Liver (tissue), 8 donors: ENCODE measurements at regions not wholly inside any gene's neighbourhood (a gene's known extent, or its start where the extent isn't known, plus 50 kb on each side); places are given as distances from the start of the nearest gene placed in this dataset.

ENCODE experiments used
- DNase-seq: peaks from one replicate; pipeline ENCODE4 v3.0.0-alpha.2; 2017; ENCODE audit warnings: low spot score
- H3K27ac ChIP-seq, 2 donors: one replicate each; pipeline ENCODE4 v1.7.0; 2013; ENCODE audit warnings: inconsistent platforms in 2 of 2, low read length in 2 of 2, control low read depth in 1 of 2, low read depth in 1 of 2, mild to moderate bottlenecking in 1 of 2
- H3K27me3 ChIP-seq, 4 donors: one replicate each; pipeline versions ENCODE4 v1.6.1 to v1.7.0; 2013; ENCODE audit warnings: low read length in 3 of 4, inconsistent platforms in 1 of 4, mild to moderate bottlenecking in 1 of 4, moderate library complexity in 1 of 4; ENCODE audit not compliant: control insufficient read depth in 4 of 4, insufficient read depth in 4 of 4
- H3K36me3 ChIP-seq, 4 donors: one replicate each; pipeline versions ENCODE4 v1.6.1 to v1.7.0; 2013; ENCODE audit warnings: low read length in 3 of 4, mild to moderate bottlenecking in 3 of 4, low read depth in 1 of 4, moderate library complexity in 1 of 4; ENCODE audit not compliant: control insufficient read depth in 4 of 4, insufficient read depth in 3 of 4
- H3K4me1 ChIP-seq, 4 donors: one replicate each; pipeline versions ENCODE4 v1.6.1 to v1.7.0; 2013; ENCODE audit warnings: low read length in 3 of 4, mild to moderate bottlenecking in 3 of 4, moderate library complexity in 1 of 4; ENCODE audit not compliant: control insufficient read depth in 4 of 4, insufficient read depth in 4 of 4
- H3K4me3 ChIP-seq, 3 donors: one replicate each; pipeline versions ENCODE4 v1.6.1 to v1.7.0; 2013; ENCODE audit warnings: low read length in 3 of 3, control low read depth in 1 of 3, low read depth in 1 of 3, mild to moderate bottlenecking in 1 of 3
- H3K9ac ChIP-seq, 2 donors: one replicate each; pipeline ENCODE4 v1.7.0; 2013; ENCODE audit warnings: low read length in 2 of 2, mild to moderate bottlenecking in 2 of 2, moderate library complexity in 2 of 2, control low read depth in 1 of 2, low read depth in 1 of 2
- H3K9me3 ChIP-seq, 4 donors: one replicate each; pipeline versions ENCODE4 v1.6.1 to v1.7.0; 2013; ENCODE audit warnings: low read length in 3 of 4; ENCODE audit not compliant: control insufficient read depth in 4 of 4
- EGR1 ChIP-seq, 2 donors: IDR thresholded peaks; 2 replicates each; pipeline ENCODE4 v1.6.1; 2016 to 2018; ENCODE audit warnings: antibody characterized with exemption in 2 of 2, low read depth in 2 of 2
- FOXA1 ChIP-seq: IDR thresholded peaks from 2 replicates; pipeline ENCODE4 v1.6.1; 2016; ENCODE audit warnings: antibody characterized with exemption
- FOXA2 ChIP-seq: IDR thresholded peaks from 2 replicates; pipeline ENCODE4 v1.6.1; 2016; ENCODE audit warnings: antibody characterized with exemption
- GABPA ChIP-seq, 2 donors: IDR thresholded peaks in 1 of 2; conservative IDR thresholded peaks in 1 of 2; 2 replicates each; pipeline ENCODE4 v1.6.1; 2016; ENCODE audit warnings: antibody characterized with exemption in 2 of 2, mild to moderate bottlenecking in 1 of 2, moderate library complexity in 1 of 2
- HNF4A ChIP-seq, 2 donors: conservative IDR thresholded peaks; 2 replicates each; pipeline ENCODE4 v1.6.1; 2016; ENCODE audit warnings: antibody characterized with exemption in 2 of 2, mild to moderate bottlenecking in 2 of 2
- HNF4G ChIP-seq: IDR thresholded peaks from 2 replicates; pipeline ENCODE4 v1.6.1; 2016; ENCODE audit warnings: antibody characterized with exemption
- JUND ChIP-seq, 2 donors: IDR thresholded peaks; 2 replicates each; pipeline ENCODE4 v1.6.1; 2016; ENCODE audit warnings: antibody characterized with exemption in 2 of 2
- NR2F2 ChIP-seq: IDR thresholded peaks from 2 replicates; pipeline ENCODE4 v1.6.1; 2016; ENCODE audit warnings: antibody characterized with exemption
- RAD21 ChIP-seq, 2 donors: IDR thresholded peaks; 2 replicates each; pipeline ENCODE4 v1.6.1; 2016; ENCODE audit warnings: antibody characterized with exemption in 2 of 2, mild to moderate bottlenecking in 2 of 2
- RXRA ChIP-seq, 2 donors: IDR thresholded peaks; 2 replicates each; pipeline ENCODE4 v1.6.1; 2017 to 2018; ENCODE audit warnings: antibody characterized with exemption in 2 of 2, mild to moderate bottlenecking in 1 of 2
- SP1 ChIP-seq: IDR thresholded peaks from 2 replicates; pipeline ENCODE4 v1.6.1; 2018; ENCODE audit warnings: antibody characterized with exemption, mild to moderate bottlenecking
- TAF1 ChIP-seq: conservative IDR thresholded peaks from 2 replicates; pipeline ENCODE4 v1.6.1; 2016; ENCODE audit warnings: antibody characterized with exemption, mild to moderate bottlenecking
- YY1 ChIP-seq: IDR thresholded peaks from 2 replicates; pipeline ENCODE4 v1.6.1; 2016; ENCODE audit warnings: antibody characterized with exemption, mild to moderate bottlenecking
- WGBS: extraction: QIAGEN DNeasy Blood & Tissue Kit; methylation state at CpG from one replicate; pipeline ENCODE4 v1.1.7; 2013; 5-methylcytosine and 5-hydroxymethylcytosine counted together
- TF ChIP-seq, protein P1 (sequence below): IDR thresholded peaks from 2 replicates; pipeline ENCODE4 v1.6.1; 2016; ENCODE audit warnings: antibody characterized with exemption
- TF ChIP-seq, protein P2 (sequence below): fragments of 150-350 bp; IDR thresholded peaks from 2 replicates; pipeline ENCODE4 v1.5.1; 2017; ENCODE audit warnings: improper control_type of control experiment, low read depth, low read length; ENCODE audit not compliant: missing input control
- TF ChIP-seq, protein P3 (sequence below): IDR thresholded peaks from 2 replicates; pipeline ENCODE4 v1.6.1; 2016; ENCODE audit warnings: antibody characterized with exemption
- TF ChIP-seq, protein P4 (sequence below): IDR thresholded peaks from 2 replicates; pipeline ENCODE4 v1.6.1; 2016; ENCODE audit warnings: antibody characterized with exemption, mild to moderate bottlenecking
- donor health status: healthy.
- donor health status: healthy.
- donor health status: healthy.
- donor health status: healthy.
- donor health status: healthy.

DNA sequence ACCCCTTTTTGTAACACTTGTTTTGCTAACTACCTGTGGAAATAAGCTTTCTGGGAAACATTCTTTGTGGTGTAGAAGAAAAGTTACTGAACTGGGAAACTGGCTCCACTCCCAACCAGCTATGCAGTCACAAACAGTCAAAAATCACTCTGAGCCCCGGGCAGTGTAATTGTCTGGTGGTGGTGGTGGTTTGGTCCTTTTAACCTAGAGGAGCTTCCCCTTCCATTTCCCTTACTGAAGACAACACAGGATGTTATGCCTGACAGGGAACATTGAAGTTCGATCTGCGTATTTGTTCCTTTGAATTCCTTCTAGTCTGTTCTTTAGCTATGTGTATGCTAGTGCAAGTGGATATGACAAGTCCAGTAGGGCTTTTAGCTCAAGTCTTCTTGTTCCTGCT, 56.8 kb upstream of the TBCA start:
- H3K36me3 ChIP-seq = no peaks in the 10 kb centered on the region
- no peaks in the 10 kb centered on the region for H3K27me3 ChIP-seq
- TF ChIP-seq FOXA1 (no peak), NR2F2 (no peak), YY1 (no peak), RXRA (IDR thresholded peaks at IDR 0.05) (no peak), GABPA (IDR thresholded peaks at IDR 0.05 in 1 of 2, conservative IDR thresholded peaks at IDR 0.05 in 1 of 2) (no peak), RAD21 (IDR thresholded peaks at IDR 0.05) (no peak), HNF4A (conservative IDR thresholded peaks at IDR 0.05) (no peak), JUND (IDR thresholded peaks at IDR 0.05) (no peak), HNF4G (no peak), EGR1 (IDR thresholded peaks at IDR 0.05; ENCODE audit: low read depth in 2 of 2) (no peak), FOXA2 (no peak), SP1 (no peak), TAF1 (no peak)
- TF ChIP-seq, protein P1, sequence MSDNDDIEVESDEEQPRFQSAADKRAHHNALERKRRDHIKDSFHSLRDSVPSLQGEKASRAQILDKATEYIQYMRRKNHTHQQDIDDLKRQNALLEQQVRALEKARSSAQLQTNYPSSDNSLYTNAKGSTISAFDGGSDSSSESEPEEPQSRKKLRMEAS = no peak
- TF ChIP-seq, protein P2, sequence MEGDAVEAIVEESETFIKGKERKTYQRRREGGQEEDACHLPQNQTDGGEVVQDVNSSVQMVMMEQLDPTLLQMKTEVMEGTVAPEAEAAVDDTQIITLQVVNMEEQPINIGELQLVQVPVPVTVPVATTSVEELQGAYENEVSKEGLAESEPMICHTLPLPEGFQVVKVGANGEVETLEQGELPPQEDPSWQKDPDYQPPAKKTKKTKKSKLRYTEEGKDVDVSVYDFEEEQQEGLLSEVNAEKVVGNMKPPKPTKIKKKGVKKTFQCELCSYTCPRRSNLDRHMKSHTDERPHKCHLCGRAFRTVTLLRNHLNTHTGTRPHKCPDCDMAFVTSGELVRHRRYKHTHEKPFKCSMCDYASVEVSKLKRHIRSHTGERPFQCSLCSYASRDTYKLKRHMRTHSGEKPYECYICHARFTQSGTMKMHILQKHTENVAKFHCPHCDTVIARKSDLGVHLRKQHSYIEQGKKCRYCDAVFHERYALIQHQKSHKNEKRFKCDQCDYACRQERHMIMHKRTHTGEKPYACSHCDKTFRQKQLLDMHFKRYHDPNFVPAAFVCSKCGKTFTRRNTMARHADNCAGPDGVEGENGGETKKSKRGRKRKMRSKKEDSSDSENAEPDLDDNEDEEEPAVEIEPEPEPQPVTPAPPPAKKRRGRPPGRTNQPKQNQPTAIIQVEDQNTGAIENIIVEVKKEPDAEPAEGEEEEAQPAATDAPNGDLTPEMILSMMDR = no peak
- TF ChIP-seq, protein P3, sequence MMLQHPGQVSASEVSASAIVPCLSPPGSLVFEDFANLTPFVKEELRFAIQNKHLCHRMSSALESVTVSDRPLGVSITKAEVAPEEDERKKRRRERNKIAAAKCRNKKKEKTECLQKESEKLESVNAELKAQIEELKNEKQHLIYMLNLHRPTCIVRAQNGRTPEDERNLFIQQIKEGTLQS = no peak
- TF ChIP-seq, protein P4, sequence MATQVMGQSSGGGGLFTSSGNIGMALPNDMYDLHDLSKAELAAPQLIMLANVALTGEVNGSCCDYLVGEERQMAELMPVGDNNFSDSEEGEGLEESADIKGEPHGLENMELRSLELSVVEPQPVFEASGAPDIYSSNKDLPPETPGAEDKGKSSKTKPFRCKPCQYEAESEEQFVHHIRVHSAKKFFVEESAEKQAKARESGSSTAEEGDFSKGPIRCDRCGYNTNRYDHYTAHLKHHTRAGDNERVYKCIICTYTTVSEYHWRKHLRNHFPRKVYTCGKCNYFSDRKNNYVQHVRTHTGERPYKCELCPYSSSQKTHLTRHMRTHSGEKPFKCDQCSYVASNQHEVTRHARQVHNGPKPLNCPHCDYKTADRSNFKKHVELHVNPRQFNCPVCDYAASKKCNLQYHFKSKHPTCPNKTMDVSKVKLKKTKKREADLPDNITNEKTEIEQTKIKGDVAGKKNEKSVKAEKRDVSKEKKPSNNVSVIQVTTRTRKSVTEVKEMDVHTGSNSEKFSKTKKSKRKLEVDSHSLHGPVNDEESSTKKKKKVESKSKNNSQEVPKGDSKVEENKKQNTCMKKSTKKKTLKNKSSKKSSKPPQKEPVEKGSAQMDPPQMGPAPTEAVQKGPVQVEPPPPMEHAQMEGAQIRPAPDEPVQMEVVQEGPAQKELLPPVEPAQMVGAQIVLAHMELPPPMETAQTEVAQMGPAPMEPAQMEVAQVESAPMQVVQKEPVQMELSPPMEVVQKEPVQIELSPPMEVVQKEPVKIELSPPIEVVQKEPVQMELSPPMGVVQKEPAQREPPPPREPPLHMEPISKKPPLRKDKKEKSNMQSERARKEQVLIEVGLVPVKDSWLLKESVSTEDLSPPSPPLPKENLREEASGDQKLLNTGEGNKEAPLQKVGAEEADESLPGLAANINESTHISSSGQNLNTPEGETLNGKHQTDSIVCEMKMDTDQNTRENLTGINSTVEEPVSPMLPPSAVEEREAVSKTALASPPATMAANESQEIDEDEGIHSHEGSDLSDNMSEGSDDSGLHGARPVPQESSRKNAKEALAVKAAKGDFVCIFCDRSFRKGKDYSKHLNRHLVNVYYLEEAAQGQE = no peak
- no peak overlapping the region for H3K27ac ChIP-seq
- H3K4me1 ChIP-seq = no peaks in the 10 kb centered on the region
- DNase-seq = no peak
- no peak overlapping the region for H3K4me3 ChIP-seq
- no peaks in the 10 kb centered on the region for H3K9me3 ChIP-seq
- WGBS = 71% methylated on average over 3 of the region's 3 CpGs
- no peak overlapping the region for H3K9ac ChIP-seq

DNA sequence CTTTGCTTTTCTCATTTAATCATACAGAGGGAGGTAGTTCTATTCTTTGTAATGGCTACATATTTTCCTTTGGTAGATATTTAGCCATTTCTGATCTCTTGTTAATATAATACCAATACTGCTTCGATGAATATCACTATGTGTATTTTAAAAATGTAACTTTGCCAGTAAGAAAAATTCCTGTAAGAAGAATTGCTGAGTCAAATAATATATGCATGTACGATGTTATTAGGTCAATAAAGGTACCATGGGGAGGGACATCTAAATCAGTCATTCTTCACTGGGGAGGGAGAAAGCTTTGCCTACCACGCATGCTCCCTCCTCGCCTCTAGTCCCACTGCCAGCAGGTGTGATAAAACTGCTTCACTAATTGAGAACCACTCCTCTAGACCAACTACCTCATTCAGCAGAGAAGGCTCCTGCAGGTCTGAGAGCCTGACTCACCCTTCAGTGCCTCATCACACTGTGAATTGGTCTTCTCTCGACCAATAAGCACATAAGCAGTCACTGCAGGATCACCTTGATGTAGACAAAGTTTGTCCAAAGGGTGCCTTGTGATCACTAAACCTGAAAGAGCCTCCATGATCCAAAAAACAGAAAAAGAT, 56.1 kb upstream of the TBCA start:
- TF ChIP-seq YY1 (no peak), NR2F2 (no peak), EGR1 (IDR thresholded peaks at IDR 0.05; ENCODE audit: low read depth in 2 of 2) (no peak), RAD21 (IDR thresholded peaks at IDR 0.05) (no peak), HNF4G (no peak), JUND (IDR thresholded peaks at IDR 0.05) (no peak)
- TF ChIP-seq, protein P2 = no peak
- TF ChIP-seq, protein P3 = no peak
- Histone ChIP-seq H3K27ac (no peak overlapping the region), H3K36me3 (no peaks in the 10 kb centered on the region), H3K4me1 (no peaks in the 10 kb centered on the region), H3K9me3 (no peaks in the 10 kb centered on the region), H3K4me3 (no peak overlapping the region), H3K9ac (no peak overlapping the region), H3K27me3 (no peaks in the 10 kb centered on the region)
- WGBS = 90% methylated on average over 5 of the region's 5 CpGs
- no peak for DNase-seq
